Germinal center (tissue), 1 donor: ENCODE measurements at regions not wholly inside any gene's neighbourhood (a gene's known extent, or its start where the extent isn't known, plus 50 kb on each side); places are given as distances from the start of the nearest gene placed in this dataset.
A peak's percentile ranks its signal among the peaks of the same experiment; 100 is the strongest.

Source experiments
- DNase-seq: peaks from one replicate; pipeline ENCODE4 v3.0.0; 2012; ENCODE audit warnings: mixed read lengths, low spot score

GRCh38 chrX:131778269-131779218, 234.7 kb downstream of the OR13H1 start:
- no peak for DNase-seq

GRCh38 chrX:131779306-131779705, 235.4 kb downstream of the OR13H1 start:
- DNase-seq = no peak

GRCh38 chrX:131779741-131780140, 235.9 kb downstream of the OR13H1 start:
- no peak for DNase-seq

- no peak for DNase-seq
Observed at GRCh38 chrX:131782646-131783045, 238.8 kb downstream of the OR13H1 start.

- no peak for DNase-seq
Observed at GRCh38 chrX:131783555-131784308, 239.4 kb upstream of the STK26 start.

- DNase-seq = no peak
Observed at GRCh38 chrX:131789664-131790063, 233.4 kb upstream of the STK26 start.

GRCh38 chrX:131791608-131792355, 231.3 kb upstream of the STK26 start:
- no peak for DNase-seq

- no peak for DNase-seq
Observed at GRCh38 chrX:131792356-131792749, 230.7 kb upstream of the STK26 start.

- no peak for DNase-seq
Observed at GRCh38 chrX:131792789-131793462, 230.2 kb upstream of the STK26 start.

GRCh38 chrX:131795442-131796229, 227.5 kb upstream of the STK26 start:
- no peak for DNase-seq

GRCh38 chrX:131801066-131801465, 222.0 kb upstream of the STK26 start:
- DNase-seq = no peak

GRCh38 chrX:131801911-131802310, 221.2 kb upstream of the STK26 start:
- DNase-seq = no peak

- DNase-seq = peak; percentile 27
Observed at GRCh38 chrX:131802836-131803626, 220.1 kb upstream of the STK26 start.

- peak; percentile 18 for DNase-seq
Observed at GRCh38 chrX:131812847-131813825, 210.0 kb upstream of the STK26 start.

- DNase-seq = no peak
Observed at GRCh38 chrX:131816551-131817136, 206.5 kb upstream of the STK26 start.

GRCh38 chrX:131818297-131818936, 204.7 kb upstream of the STK26 start:
- DNase-seq = no peak

- no peak for DNase-seq
Observed at GRCh38 chrX:131821945-131822622, 201.0 kb upstream of the STK26 start.
